Skeletal muscle tissue (tissue), 3 donors: ENCODE measurements at regions not wholly inside any gene's neighbourhood (a gene's known extent, or its start where the extent isn't known, plus 50 kb on each side); places are given as distances from the start of the nearest gene placed in this dataset.

Experiments
- H3K27ac ChIP-seq: one replicate; pipeline ENCODE4 v1.7.0; 2013; ENCODE audit warnings: mild to moderate bottlenecking, low read depth, low read length, inconsistent platforms
- H3K27me3 ChIP-seq, 3 donors: one replicate each; pipeline ENCODE4 v1.7.0; 2013; ENCODE audit warnings: low read length in 3 of 3; ENCODE audit not compliant: control insufficient read depth in 3 of 3, insufficient read depth in 3 of 3
- H3K36me3 ChIP-seq, 3 donors: one replicate each; pipeline ENCODE4 v1.7.0; 2013; ENCODE audit warnings: low read length in 3 of 3; ENCODE audit not compliant: control insufficient read depth in 3 of 3, insufficient read depth in 3 of 3
- H3K4me1 ChIP-seq, 3 donors: one replicate each; pipeline ENCODE4 v1.7.0; 2013; ENCODE audit warnings: low read length in 3 of 3, mild to moderate bottlenecking in 3 of 3; ENCODE audit not compliant: control insufficient read depth in 3 of 3, insufficient read depth in 3 of 3
- H3K4me3 ChIP-seq, 3 donors: one replicate each; pipeline ENCODE4 v1.7.0; 2013; ENCODE audit warnings: low read length in 3 of 3
- H3K9ac ChIP-seq, 3 donors: one replicate each; pipeline ENCODE4 v1.7.0; 2013; ENCODE audit warnings: low read length in 3 of 3, mild to moderate bottlenecking in 3 of 3, moderate library complexity in 2 of 3, low read depth in 1 of 3
- H3K9me3 ChIP-seq, 3 donors: one replicate each; pipeline ENCODE4 v1.7.0; 2013; ENCODE audit warnings: low read length in 3 of 3; ENCODE audit not compliant: control insufficient read depth in 3 of 3
- donor health status: Osteomylitis.

- H3K9me3 ChIP-seq, result peaks cover 0 to 5% (median 4%) of the 10 kb centered on the region in 3 donors
- H3K9ac ChIP-seq, result no peak overlapping the region
- no peak overlapping the region for H3K4me3 ChIP-seq
- H3K27ac ChIP-seq, result no peak overlapping the region
- H3K4me1 ChIP-seq, result no peaks in the 10 kb centered on the region
- H3K27me3 ChIP-seq, result no peaks in the 10 kb centered on the region
- H3K36me3 ChIP-seq, result no peaks in the 10 kb centered on the region
Observed at GRCh38 chr4:160175064-160175643, 1072.3 kb downstream of the RAPGEF2 start.

GRCh38 chr4:160180211-160180610, 1077.3 kb downstream of the RAPGEF2 start:
- no peaks in the 10 kb centered on the region for H3K27me3 ChIP-seq
- H3K4me1 ChIP-seq, result no peaks in the 10 kb centered on the region
- H3K4me3 ChIP-seq, result no peak overlapping the region
- H3K9me3 ChIP-seq, result peaks cover 0 to 1% (median 0%) of the 10 kb centered on the region in 3 donors
- no peak overlapping the region for H3K9ac ChIP-seq
- H3K27ac ChIP-seq, result no peak overlapping the region
- no peaks in the 10 kb centered on the region for H3K36me3 ChIP-seq

- H3K9ac ChIP-seq, result no peak overlapping the region
Observed at GRCh38 chr4:160182727-160183126, 1079.8 kb downstream of the RAPGEF2 start.

GRCh38 chr4:160184884-160185283, 1082.0 kb downstream of the RAPGEF2 start:
- Histone ChIP-seq H3K36me3 (no peaks in the 10 kb centered on the region), H3K27me3 (no peaks in the 10 kb centered on the region), H3K9ac (no peak overlapping the region), H3K27ac (no peak overlapping the region), H3K4me1 (no peaks in the 10 kb centered on the region), H3K9me3 (no peaks in the 10 kb centered on the region), H3K4me3 (no peak overlapping the region)

More at GRCh38 chr4:160182727-160183126, 1079.8 kb downstream of the RAPGEF2 start:
- Histone ChIP-seq H3K4me1 (no peaks in the 10 kb centered on the region), H3K27ac (no peak overlapping the region), H3K27me3 (no peaks in the 10 kb centered on the region), H3K36me3 (no peaks in the 10 kb centered on the region), H3K9me3 (no peaks in the 10 kb centered on the region), H3K4me3 (no peak overlapping the region)

GRCh38 chr4:160193787-160194186, 1090.9 kb downstream of the RAPGEF2 start:
- Histone ChIP-seq H3K27me3 (no peaks in the 10 kb centered on the region), H3K27ac (no peak overlapping the region), H3K36me3 (no peaks in the 10 kb centered on the region), H3K4me3 (no peak overlapping the region), H3K4me1 (no peaks in the 10 kb centered on the region), H3K9ac (no peak overlapping the region), H3K9me3 (no peaks in the 10 kb centered on the region)

GRCh38 chr4:160194716-160195115, 1091.8 kb downstream of the RAPGEF2 start:
- Histone ChIP-seq H3K36me3 (no peaks in the 10 kb centered on the region), H3K9ac (no peak overlapping the region)

GRCh38 chr4:160202802-160203201, 1099.9 kb downstream of the RAPGEF2 start:
- no peak overlapping the region for H3K27ac ChIP-seq
- H3K9me3 ChIP-seq, result no peaks in the 10 kb centered on the region
- H3K36me3 ChIP-seq, result no peaks in the 10 kb centered on the region
- H3K4me1 ChIP-seq, result no peaks in the 10 kb centered on the region
- no peak overlapping the region for H3K9ac ChIP-seq
- no peaks in the 10 kb centered on the region for H3K27me3 ChIP-seq
- H3K4me3 ChIP-seq, result no peak overlapping the region

More at GRCh38 chr4:160194716-160195115, 1091.8 kb downstream of the RAPGEF2 start:
- Histone ChIP-seq H3K4me3 (no peak overlapping the region), H3K27ac (no peak overlapping the region), H3K27me3 (no peaks in the 10 kb centered on the region), H3K9me3 (no peaks in the 10 kb centered on the region), H3K4me1 (no peaks in the 10 kb centered on the region)

GRCh38 chr4:160212078-160212477, 1109.2 kb downstream of the RAPGEF2 start:
- Histone ChIP-seq H3K4me1 (no peaks in the 10 kb centered on the region), H3K9ac (no peak overlapping the region), H3K27me3 (no peaks in the 10 kb centered on the region), H3K36me3 (no peaks in the 10 kb centered on the region), H3K27ac (no peak overlapping the region), H3K9me3 (no peaks in the 10 kb centered on the region), H3K4me3 (no peak overlapping the region)

- H3K9me3 ChIP-seq, result no peaks in the 10 kb centered on the region
- no peaks in the 10 kb centered on the region for H3K4me1 ChIP-seq
- no peak overlapping the region for H3K9ac ChIP-seq
- no peaks in the 10 kb centered on the region for H3K36me3 ChIP-seq
- no peaks in the 10 kb centered on the region for H3K27me3 ChIP-seq
- H3K27ac ChIP-seq, result no peak overlapping the region
- H3K4me3 ChIP-seq, result no peak overlapping the region
Observed at GRCh38 chr4:160213366-160213765, 1110.5 kb downstream of the RAPGEF2 start.

- Histone ChIP-seq H3K9ac (no peak overlapping the region), H3K27ac (no peak overlapping the region), H3K36me3 (no peaks in the 10 kb centered on the region), H3K4me1 (no peaks in the 10 kb centered on the region), H3K9me3 (peaks cover 0 to 3% (median 0%) of the 10 kb centered on the region in 3 donors), H3K27me3 (no peaks in the 10 kb centered on the region), H3K4me3 (no peak overlapping the region)
Observed at GRCh38 chr4:160217352-160217751, 1114.5 kb downstream of the RAPGEF2 start.
